HEK293T (cell line): ENCODE measurements at regions not wholly inside any gene's neighbourhood (a gene's known extent, or its start where the extent isn't known, plus 50 kb on each side); places are given as distances from the start of the nearest gene placed in this dataset.

Experiments
- ARNT ChIP-seq: fragments of 450-650 bp; IDR thresholded peaks from 2 replicates; pipeline ENCODE4 v1.6.1; 2017; ENCODE audit warnings: mild to moderate bottlenecking
- BHLHE40 ChIP-seq: fragments of 450-650 bp; IDR thresholded peaks from 2 replicates; pipeline ENCODE4 v1.6.1; 2016; ENCODE audit warnings: mild to moderate bottlenecking, moderate library complexity, borderline replicate concordance
- CTBP1 ChIP-seq: fragments of 450-650 bp; IDR thresholded peaks from 2 replicates; pipeline ENCODE4 v1.6.1; 2016; ENCODE audit warnings: borderline replicate concordance
- FOXA1 ChIP-seq: fragments of 450-650 bp; IDR thresholded peaks from 2 replicates; pipeline ENCODE4 v1.6.1; 2016; ENCODE audit warnings: mild to moderate bottlenecking
- FOXK2 ChIP-seq: fragments of 450-650 bp; IDR thresholded peaks from 2 replicates; pipeline ENCODE4 v1.6.1; 2016; ENCODE audit warnings: mild to moderate bottlenecking
- FOXM1 ChIP-seq: fragments of 450-650 bp; IDR thresholded peaks from 2 replicates; pipeline ENCODE4 v1.6.1; 2017; ENCODE audit warnings: mild to moderate bottlenecking, borderline replicate concordance
- HDGF ChIP-seq: fragments of 450-650 bp; IDR thresholded peaks from 2 replicates; pipeline ENCODE4 v1.6.1; 2017; ENCODE audit warnings: antibody characterized with exemption, borderline replicate concordance
- LEF1 ChIP-seq: fragments of 450-650 bp; IDR thresholded peaks from 2 replicates; pipeline ENCODE4 v1.6.1; 2017; ENCODE audit warnings: mild to moderate bottlenecking, borderline replicate concordance
- NFRKB ChIP-seq: fragments of 450-650 bp; IDR thresholded peaks from 2 replicates; pipeline ENCODE4 v1.6.1; 2016; ENCODE audit warnings: mild to moderate bottlenecking, moderate library complexity
- SP1 ChIP-seq: fragments of 450-650 bp; IDR thresholded peaks from 2 replicates; pipeline ENCODE4 v1.6.1; 2017
- SUZ12 ChIP-seq: fragments of 450-650 bp; IDR thresholded peaks from 2 replicates; pipeline ENCODE4 v1.6.1; 2016; ENCODE audit warnings: mild to moderate bottlenecking
- TARDBP ChIP-seq: fragments of 450-650 bp; IDR thresholded peaks from 2 replicates; pipeline ENCODE4 v1.6.1; 2016
- ZNF384 ChIP-seq: fragments of 450-650 bp; IDR thresholded peaks from 2 replicates; pipeline ENCODE4 v1.6.1; 2016
- TF ChIP-seq, protein P1 (sequence below): fragments of 450-650 bp; IDR thresholded peaks from 2 replicates; pipeline ENCODE4 v1.6.1; 2016

DNA sequence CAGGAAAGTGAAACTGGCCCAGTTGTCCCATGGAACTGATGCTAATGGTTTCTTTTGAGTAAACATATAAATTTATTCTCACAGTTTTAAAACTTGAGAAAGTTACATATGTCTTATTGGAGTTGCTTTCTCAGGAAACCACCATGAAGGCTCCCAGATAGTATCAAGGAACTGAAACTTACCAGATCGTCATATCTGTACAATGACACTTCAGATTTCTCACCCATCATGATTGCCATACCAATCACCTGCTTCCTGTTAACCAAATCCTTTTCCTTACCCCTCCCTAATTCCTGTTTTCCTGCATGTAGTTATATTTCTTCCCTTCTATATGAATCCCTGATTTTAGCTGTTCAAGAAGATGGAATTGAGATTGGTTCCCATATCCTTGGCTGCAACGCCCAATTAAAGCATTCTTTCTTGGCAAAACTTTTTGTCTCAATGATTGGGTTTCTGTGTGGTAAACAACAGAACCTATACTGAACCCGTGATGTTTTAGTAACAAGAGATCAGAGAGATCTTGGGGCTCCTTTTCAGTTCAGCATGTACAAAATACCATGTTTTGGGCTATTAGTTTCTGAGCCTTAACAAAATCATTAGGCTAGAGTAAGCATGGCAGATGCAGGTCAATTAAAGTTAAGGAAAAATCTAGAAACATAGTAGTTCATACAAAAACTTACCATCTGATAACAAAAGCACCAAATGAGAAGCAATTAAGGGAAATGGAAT, 781.3 kb upstream of the MIR17HG start:
- no peak for TF ChIP-seq FOXA1
- TF ChIP-seq TARDBP: no peak
- no peak for TF ChIP-seq HDGF
- TF ChIP-seq FOXK2: no peak
- no peak for TF ChIP-seq NFRKB
- no peak for TF ChIP-seq ARNT
- no peak for TF ChIP-seq CTBP1
- no peak for TF ChIP-seq SUZ12
- no peak for TF ChIP-seq SP1
- no peak for TF ChIP-seq BHLHE40
- TF ChIP-seq, protein P1, sequence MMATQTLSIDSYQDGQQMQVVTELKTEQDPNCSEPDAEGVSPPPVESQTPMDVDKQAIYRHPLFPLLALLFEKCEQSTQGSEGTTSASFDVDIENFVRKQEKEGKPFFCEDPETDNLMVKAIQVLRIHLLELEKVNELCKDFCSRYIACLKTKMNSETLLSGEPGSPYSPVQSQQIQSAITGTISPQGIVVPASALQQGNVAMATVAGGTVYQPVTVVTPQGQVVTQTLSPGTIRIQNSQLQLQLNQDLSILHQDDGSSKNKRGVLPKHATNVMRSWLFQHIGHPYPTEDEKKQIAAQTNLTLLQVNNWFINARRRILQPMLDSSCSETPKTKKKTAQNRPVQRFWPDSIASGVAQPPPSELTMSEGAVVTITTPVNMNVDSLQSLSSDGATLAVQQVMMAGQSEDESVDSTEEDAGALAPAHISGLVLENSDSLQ: no peak
- no peak for TF ChIP-seq FOXM1
- no peak for TF ChIP-seq ZNF384
- TF ChIP-seq LEF1: no peak
